HCT116 (cell line): ENCODE measurements at regions not wholly inside any gene's neighbourhood (a gene's known extent, or its start where the extent isn't known, plus 50 kb on each side); places are given as distances from the start of the nearest gene placed in this dataset.

Experiments
- ATAC-seq: fragments of 200-7000 bp; cut with Tn5 transposase; 2 replicates; pipeline ENCODE4 v1.9.1; 2020; ENCODE audit warnings: mild to moderate bottlenecking, moderate library complexity
- BruUV-seq: library from RNA; stranded (reverse); fragments of 400-500 nt; replicated peaks from 2 replicates; lab custom pipeline; 2021; lab: Mats Ljungman, UMichigan
- CTCF ChIA-PET: fragments of 300-600 bp; sonication (Branson Sonifier 250); formaldehyde crosslinking; loops from one replicate; lab custom pipeline; 2021; ENCODE audit warnings: antibody characterized with exemption; lab: Charles Lee
- POLR2A ChIA-PET: fragments of 300-600, 350-600 bp; sonication (Branson Sonifier 250); formaldehyde crosslinking; loops from one replicate; lab custom pipeline; 2021; ENCODE audit warnings: antibody characterized with exemption; lab: Charles Lee
- RAD21 ChIA-PET, 2 experiments: fragments of 300-600 bp; sonication (Branson Sonifier 250); formaldehyde crosslinking; loops; one replicate each; lab custom pipeline; 2023; ENCODE audit warnings: low total read pairs in 2 of 2; ENCODE audit not compliant: uncharacterized antibody in 2 of 2, unreplicated experiment in 2 of 2, low non-redundant PET in 1 of 2; lab: Charles Lee
- DNase-seq: peaks from one replicate; pipeline ENCODE4 v3.0.0-alpha.2; 2010; ENCODE audit warnings: low read depth, low spot score
- H2AFZ ChIP-seq: fragments of 200-600 bp; shearing (Covaris generic), sonication (generic); 2 replicates; pipeline ENCODE4 v1.6.1; 2017; ENCODE audit warnings: low read depth, mixed run types, mixed read lengths, antibody characterized with exemption, low read length; ENCODE audit not compliant: poor library complexity, severe bottlenecking
- H3K27ac ChIP-seq: 2 replicates; pipeline ENCODE4 v1.5.1; 2012; ENCODE audit warnings: low read depth, low read length
- H3K27me3 ChIP-seq: fragments of 200-600 bp; sonication (generic); 2 replicates; pipeline ENCODE4 v1.6.1; 2016; ENCODE audit warnings: mixed run types, low read length, mixed read lengths; ENCODE audit not compliant: insufficient read depth
- H3K36me3 ChIP-seq, 2 experiments: fragments of 200-500 bp in 1 of 2; fragments of 200-600 bp in 1 of 2; sonication (Bioruptor generic) in 1 of 2; sonication (generic) in 1 of 2; 2 replicates each; pipeline versions ENCODE4 v1.5.1 to v1.6.1; 2014 to 2016; ENCODE audit warnings: low read length in 2 of 2, inconsistent platforms in 1 of 2, mixed read lengths in 1 of 2, mixed run types in 1 of 2; ENCODE audit not compliant: insufficient read depth in 2 of 2, control insufficient read depth in 1 of 2
- H3K4me1 ChIP-seq, 2 experiments: fragments of 200-600 bp in 1 of 2; sonication (generic) in 1 of 2; 2 replicates each; pipeline versions ENCODE4 v1.5.1 to v1.6.1; 2012 to 2017; ENCODE audit warnings: low read length in 2 of 2, inconsistent platforms in 1 of 2, mild to moderate bottlenecking in 1 of 2, mixed read lengths in 1 of 2, mixed run types in 1 of 2, moderate library complexity in 1 of 2; ENCODE audit not compliant: insufficient read depth in 2 of 2, control insufficient read depth in 1 of 2
- H3K4me2 ChIP-seq: fragments of 200-600 bp; sonication (generic); 2 replicates; pipeline ENCODE4 v1.6.1; 2017; ENCODE audit warnings: mixed run types, low read length, mixed read lengths
- H3K4me3 ChIP-seq, 2 experiments: fragments of 200-600 bp in 1 of 2; sonication (generic) in 1 of 2; replicated peaks in 1 of 2; 2 replicates each; pipeline ENCODE4 v1.5.1; 2011 to 2016; ENCODE audit warnings: low read length in 2 of 2, control low read depth in 1 of 2, low read depth in 1 of 2, mild to moderate bottlenecking in 1 of 2, mixed read lengths in 1 of 2, mixed run types in 1 of 2
- H3K79me2 ChIP-seq: fragments of 200-600 bp; sonication (generic); 2 replicates; pipeline ENCODE4 v1.6.1; 2017; ENCODE audit warnings: mild to moderate bottlenecking, mixed run types, low read length, moderate library complexity, mixed read lengths; ENCODE audit not compliant: insufficient read depth
- H3K9ac ChIP-seq: fragments of 200-600 bp; sonication (generic); 2 replicates; pipeline ENCODE4 v1.6.1; 2016; ENCODE audit warnings: low read length, mixed read lengths
- H3K9me2 ChIP-seq: fragments of 200-600 bp; sonication (generic), shearing (Covaris generic); 2 replicates; pipeline ENCODE4 v1.6.1; 2017; ENCODE audit warnings: mixed run types, mild to moderate bottlenecking, moderate library complexity; ENCODE audit not compliant: insufficient read depth
- H3K9me3 ChIP-seq, 2 experiments: fragments of 200-500 bp in 1 of 2; fragments of 200-600 bp in 1 of 2; sonication (Bioruptor generic) in 1 of 2; sonication (generic) in 1 of 2; 2 replicates each; pipeline ENCODE4 v1.6.1; 2014 to 2017; ENCODE audit warnings: low read length in 2 of 2, mixed read lengths in 2 of 2, inconsistent platforms in 1 of 2, low read depth in 1 of 2, mild to moderate bottlenecking in 1 of 2, mixed run types in 1 of 2, moderate library complexity in 1 of 2; ENCODE audit not compliant: control insufficient read depth in 1 of 2, insufficient read depth in 1 of 2
- H4K20me1 ChIP-seq: fragments of 200-600 bp; sonication (generic), shearing (Covaris generic); 2 replicates; pipeline ENCODE4 v1.6.1; 2017; ENCODE audit warnings: mixed run types, mild to moderate bottlenecking, moderate library complexity; ENCODE audit not compliant: insufficient read depth
- EGR1 ChIP-seq: IDR thresholded peaks from 2 replicates; pipeline ENCODE4 v1.6.1; 2012; ENCODE audit warnings: low read depth
- EZH2 ChIP-seq: fragments of 200-600 bp; sonication (generic); IDR thresholded peaks from 2 replicates; pipeline ENCODE4 v1.6.1; 2017; ENCODE audit warnings: antibody characterized with exemption, mixed run types
- EZH2phosphoT487 ChIP-seq: fragments of 200-600 bp; IDR thresholded peaks from 2 replicates; pipeline ENCODE4 v1.6.1; 2018; ENCODE audit warnings: antibody characterized with exemption, borderline replicate concordance
- RAD21 ChIP-seq: IDR thresholded peaks from 2 replicates; pipeline ENCODE4 v1.6.1; 2012; ENCODE audit warnings: low read depth, mild to moderate bottlenecking
- SIN3A ChIP-seq: IDR thresholded peaks from 2 replicates; pipeline ENCODE4 v1.6.1; 2012; ENCODE audit warnings: low read depth
- SRF ChIP-seq: IDR thresholded peaks from 2 replicates; pipeline ENCODE4 v1.6.1; 2012; ENCODE audit warnings: low read depth
- YY1 ChIP-seq: IDR thresholded peaks from 2 replicates; pipeline ENCODE4 v1.6.1; 2011; ENCODE audit warnings: low read length, low read depth, moderate library complexity, mild to moderate bottlenecking; ENCODE audit not compliant: insufficient replicate concordance; ENCODE audit errors: extremely low read depth
- ZFX ChIP-seq: fragments of 450-650 bp; IDR thresholded peaks from 2 replicates; pipeline ENCODE4 v1.6.1; 2017
- intact Hi-C: fragments of 100-400 bp; cut with micrococcal nuclease; formaldehyde crosslinking; loops from 2 replicates; pipeline ENCODE4 v1.10.0; 2022
- TF ChIP-seq, protein P1 (sequence below): IDR thresholded peaks from 2 replicates; pipeline ENCODE4 v1.6.1; 2012; ENCODE audit warnings: low read depth
- TF ChIP-seq, protein P2 (sequence below): IDR thresholded peaks from 2 replicates; pipeline ENCODE4 v1.6.1; 2011; ENCODE audit warnings: mild to moderate bottlenecking, low read length, moderate library complexity; ENCODE audit not compliant: insufficient replicate concordance; ENCODE audit errors: extremely low read depth
- TF ChIP-seq, protein P3 (sequence below): IDR thresholded peaks from 2 replicates; pipeline ENCODE4 v1.6.1; 2012
- TF ChIP-seq, protein P4 (sequence below): IDR thresholded peaks from 2 replicates; pipeline ENCODE4 v1.6.1; 2012
- TF ChIP-seq, protein P5 (sequence below), 3 experiments: fragments of 200-600 bp in 1 of 3; sonication (generic) in 1 of 3; IDR thresholded peaks in 2 of 3; conservative IDR thresholded peaks in 1 of 3; 2 replicates each; pipeline ENCODE4 v1.5.1; 2012 to 2017; ENCODE audit warnings: low read depth in 2 of 3, low read length in 2 of 3, antibody characterized with exemption in 1 of 3, borderline replicate concordance in 1 of 3, control low read depth in 1 of 3, mild to moderate bottlenecking in 1 of 3, mixed read lengths in 1 of 3, mixed run types in 1 of 3, moderate library complexity in 1 of 3; ENCODE audit not compliant: insufficient read depth in 1 of 3

DNA sequence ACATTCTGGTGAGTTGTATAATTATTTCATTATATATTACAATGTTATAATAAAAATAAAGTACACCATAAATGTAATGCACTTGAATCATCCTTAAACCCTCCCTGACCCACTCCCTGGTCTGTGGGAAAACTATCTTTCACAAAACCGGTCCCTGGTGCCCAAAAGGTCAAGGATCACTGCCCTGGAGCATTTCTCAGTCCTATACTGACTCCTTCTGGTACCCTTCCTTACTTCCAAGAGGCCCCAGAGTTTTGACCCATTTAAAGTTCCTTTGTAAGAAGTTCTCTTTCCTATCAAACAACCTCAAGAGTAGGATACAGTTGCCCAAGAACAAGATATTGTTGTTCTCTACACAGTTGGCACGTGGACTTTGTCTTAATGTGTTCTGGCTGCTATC lies 88.9 kb upstream of the TRPM3 start:
- ChIA-PET RAD21 (no interaction called here), CTCF (no interaction called here), POLR2A (no interaction called here)
- H3K4me3 ChIP-seq = no peak overlapping the region
- no peak for ATAC-seq
- no peak overlapping the region for H3K9ac ChIP-seq
- intact Hi-C loops = no loop called here
- peaks cover 5% of the 10 kb centered on the region; the same call in 1 of the 2 replicates for H3K27me3 ChIP-seq
- H2AFZ ChIP-seq = no peak overlapping the region
- DNase-seq = no peak
- no peaks in the 10 kb centered on the region for H3K36me3 ChIP-seq
- no peaks in the 10 kb centered on the region for H3K4me1 ChIP-seq
- no peaks in the 10 kb centered on the region for H4K20me1 ChIP-seq
- no peak overlapping the region for H3K4me2 ChIP-seq
- H3K27ac ChIP-seq = no peak overlapping the region
- no TSS peak for BruUV-seq
- no peaks in the 10 kb centered on the region for H3K9me3 ChIP-seq
- H3K79me2 ChIP-seq = no peaks in the 10 kb centered on the region
- H3K9me2 ChIP-seq = no peaks in the 10 kb centered on the region
- TF ChIP-seq, protein P1, sequence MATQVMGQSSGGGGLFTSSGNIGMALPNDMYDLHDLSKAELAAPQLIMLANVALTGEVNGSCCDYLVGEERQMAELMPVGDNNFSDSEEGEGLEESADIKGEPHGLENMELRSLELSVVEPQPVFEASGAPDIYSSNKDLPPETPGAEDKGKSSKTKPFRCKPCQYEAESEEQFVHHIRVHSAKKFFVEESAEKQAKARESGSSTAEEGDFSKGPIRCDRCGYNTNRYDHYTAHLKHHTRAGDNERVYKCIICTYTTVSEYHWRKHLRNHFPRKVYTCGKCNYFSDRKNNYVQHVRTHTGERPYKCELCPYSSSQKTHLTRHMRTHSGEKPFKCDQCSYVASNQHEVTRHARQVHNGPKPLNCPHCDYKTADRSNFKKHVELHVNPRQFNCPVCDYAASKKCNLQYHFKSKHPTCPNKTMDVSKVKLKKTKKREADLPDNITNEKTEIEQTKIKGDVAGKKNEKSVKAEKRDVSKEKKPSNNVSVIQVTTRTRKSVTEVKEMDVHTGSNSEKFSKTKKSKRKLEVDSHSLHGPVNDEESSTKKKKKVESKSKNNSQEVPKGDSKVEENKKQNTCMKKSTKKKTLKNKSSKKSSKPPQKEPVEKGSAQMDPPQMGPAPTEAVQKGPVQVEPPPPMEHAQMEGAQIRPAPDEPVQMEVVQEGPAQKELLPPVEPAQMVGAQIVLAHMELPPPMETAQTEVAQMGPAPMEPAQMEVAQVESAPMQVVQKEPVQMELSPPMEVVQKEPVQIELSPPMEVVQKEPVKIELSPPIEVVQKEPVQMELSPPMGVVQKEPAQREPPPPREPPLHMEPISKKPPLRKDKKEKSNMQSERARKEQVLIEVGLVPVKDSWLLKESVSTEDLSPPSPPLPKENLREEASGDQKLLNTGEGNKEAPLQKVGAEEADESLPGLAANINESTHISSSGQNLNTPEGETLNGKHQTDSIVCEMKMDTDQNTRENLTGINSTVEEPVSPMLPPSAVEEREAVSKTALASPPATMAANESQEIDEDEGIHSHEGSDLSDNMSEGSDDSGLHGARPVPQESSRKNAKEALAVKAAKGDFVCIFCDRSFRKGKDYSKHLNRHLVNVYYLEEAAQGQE = no peak
- TF ChIP-seq EZH2 (no peak), SIN3A (no peak), EGR1 (no peak), SRF (no peak), ZFX (no peak), EZH2phosphoT487 (no peak), YY1 (no peak), RAD21 (no peak)
- TF ChIP-seq, protein P2, sequence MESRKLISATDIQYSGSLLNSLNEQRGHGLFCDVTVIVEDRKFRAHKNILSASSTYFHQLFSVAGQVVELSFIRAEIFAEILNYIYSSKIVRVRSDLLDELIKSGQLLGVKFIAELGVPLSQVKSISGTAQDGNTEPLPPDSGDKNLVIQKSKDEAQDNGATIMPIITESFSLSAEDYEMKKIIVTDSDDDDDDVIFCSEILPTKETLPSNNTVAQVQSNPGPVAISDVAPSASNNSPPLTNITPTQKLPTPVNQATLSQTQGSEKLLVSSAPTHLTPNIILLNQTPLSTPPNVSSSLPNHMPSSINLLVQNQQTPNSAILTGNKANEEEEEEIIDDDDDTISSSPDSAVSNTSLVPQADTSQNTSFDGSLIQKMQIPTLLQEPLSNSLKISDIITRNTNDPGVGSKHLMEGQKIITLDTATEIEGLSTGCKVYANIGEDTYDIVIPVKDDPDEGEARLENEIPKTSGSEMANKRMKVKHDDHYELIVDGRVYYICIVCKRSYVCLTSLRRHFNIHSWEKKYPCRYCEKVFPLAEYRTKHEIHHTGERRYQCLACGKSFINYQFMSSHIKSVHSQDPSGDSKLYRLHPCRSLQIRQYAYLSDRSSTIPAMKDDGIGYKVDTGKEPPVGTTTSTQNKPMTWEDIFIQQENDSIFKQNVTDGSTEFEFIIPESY = no peak
- TF ChIP-seq, protein P3, sequence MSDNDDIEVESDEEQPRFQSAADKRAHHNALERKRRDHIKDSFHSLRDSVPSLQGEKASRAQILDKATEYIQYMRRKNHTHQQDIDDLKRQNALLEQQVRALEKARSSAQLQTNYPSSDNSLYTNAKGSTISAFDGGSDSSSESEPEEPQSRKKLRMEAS = no peak
- TF ChIP-seq, protein P4, sequence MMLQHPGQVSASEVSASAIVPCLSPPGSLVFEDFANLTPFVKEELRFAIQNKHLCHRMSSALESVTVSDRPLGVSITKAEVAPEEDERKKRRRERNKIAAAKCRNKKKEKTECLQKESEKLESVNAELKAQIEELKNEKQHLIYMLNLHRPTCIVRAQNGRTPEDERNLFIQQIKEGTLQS = no peak
- TF ChIP-seq, protein P5, sequence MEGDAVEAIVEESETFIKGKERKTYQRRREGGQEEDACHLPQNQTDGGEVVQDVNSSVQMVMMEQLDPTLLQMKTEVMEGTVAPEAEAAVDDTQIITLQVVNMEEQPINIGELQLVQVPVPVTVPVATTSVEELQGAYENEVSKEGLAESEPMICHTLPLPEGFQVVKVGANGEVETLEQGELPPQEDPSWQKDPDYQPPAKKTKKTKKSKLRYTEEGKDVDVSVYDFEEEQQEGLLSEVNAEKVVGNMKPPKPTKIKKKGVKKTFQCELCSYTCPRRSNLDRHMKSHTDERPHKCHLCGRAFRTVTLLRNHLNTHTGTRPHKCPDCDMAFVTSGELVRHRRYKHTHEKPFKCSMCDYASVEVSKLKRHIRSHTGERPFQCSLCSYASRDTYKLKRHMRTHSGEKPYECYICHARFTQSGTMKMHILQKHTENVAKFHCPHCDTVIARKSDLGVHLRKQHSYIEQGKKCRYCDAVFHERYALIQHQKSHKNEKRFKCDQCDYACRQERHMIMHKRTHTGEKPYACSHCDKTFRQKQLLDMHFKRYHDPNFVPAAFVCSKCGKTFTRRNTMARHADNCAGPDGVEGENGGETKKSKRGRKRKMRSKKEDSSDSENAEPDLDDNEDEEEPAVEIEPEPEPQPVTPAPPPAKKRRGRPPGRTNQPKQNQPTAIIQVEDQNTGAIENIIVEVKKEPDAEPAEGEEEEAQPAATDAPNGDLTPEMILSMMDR (IDR thresholded peaks at IDR 0.05 in 2 of 3, conservative IDR thresholded peaks at IDR 0.05 in 1 of 3; ENCODE audit: borderline replicate concordance in 1 of 3, insufficient read depth in 1 of 3, low read depth in 2 of 3, low read length in 2 of 3) = no peak
